K562 (cell line): ENCODE measurements at regions not wholly inside any gene's neighbourhood (a gene's known extent, or its start where the extent isn't known, plus 50 kb on each side); places are given as distances from the start of the nearest gene placed in this dataset.

Experiments used
- ATAC-seq: fragments of 200-7000 bp; cut with Tn5 transposase; 3 replicates; pipeline ENCODE4 v1.9.1; 2020; ENCODE audit warnings: moderate library complexity
- BruUV-seq: library from RNA; stranded (reverse); fragments of 400-500 nt; replicated peaks from 2 replicates; lab custom pipeline; 2021; lab: Mats Ljungman, UMichigan
- CTCF ChIA-PET: fragments of 300-600 bp; formaldehyde crosslinking; extraction: SDS; loops from one replicate; lab custom pipeline; 2021; ENCODE audit warnings: low intra/inter-chr PET ratio; lab: Yijun Ruan, JAX
- POLR2A ChIA-PET: fragments of 300-600, 350-650 bp; sonication (Branson Sonifier 250); formaldehyde crosslinking; extraction: SDS; loops from one replicate; lab custom pipeline; 2021; ENCODE audit warnings: antibody characterized with exemption, inconsistent platforms; lab: Yijun Ruan, JAX
- DNase-seq, 4 experiments: peaks; one replicate each; pipeline versions ENCODE4 v3.0.0 to v3.0.0-alpha.2; 2011 to 2018; ENCODE audit warnings: low spot score in 3 of 4, mixed read lengths in 3 of 4; ENCODE audit errors: extremely low read depth in 1 of 4
- FAIRE-seq: peaks from 2 replicates; lab custom pipeline; 2011; peaks lifted over from hg19 to GRCh38; lab: Jason Lieb, UNC
- H2AFZ ChIP-seq: 2 replicates; pipeline ENCODE4 v1.6.0; 2011; ENCODE audit warnings: low read depth, low read length, control low read depth, inconsistent platforms
- H3K27ac ChIP-seq: fragments of 200-600 bp; 3 replicates; pipeline ENCODE4 v1.8.0; 2011; ENCODE audit warnings: low read depth, mild to moderate bottlenecking, control low read depth, inconsistent platforms, low read length, moderate library complexity, mixed read lengths; ENCODE audit errors: extremely low read depth
- H3K27me3 ChIP-seq, 2 experiments: fragments of 300-600 bp in 1 of 2; 2 replicates in 1 of 2; 3 replicates in 1 of 2; pipeline versions ENCODE4 v1.6.0 to v1.8.0; 2011; ENCODE audit warnings: inconsistent platforms in 2 of 2, low read length in 2 of 2, mild to moderate bottlenecking in 1 of 2, mixed read lengths in 1 of 2, moderate library complexity in 1 of 2; ENCODE audit not compliant: control insufficient read depth in 2 of 2, insufficient read depth in 2 of 2
- H3K36me3 ChIP-seq: fragments of 300-600 bp; 3 replicates; pipeline ENCODE4 v1.8.0; 2011; ENCODE audit warnings: mild to moderate bottlenecking, low read length, inconsistent platforms; ENCODE audit not compliant: control insufficient read depth, insufficient read depth
- H3K4me1 ChIP-seq, 2 experiments: fragments of 200-600 bp in 1 of 2; replicated peaks in 1 of 2; 2 replicates in 1 of 2; 3 replicates in 1 of 2; pipeline versions ENCODE4 v1.5.1 to v1.8.0; 2011; ENCODE audit warnings: inconsistent platforms in 2 of 2, low read length in 2 of 2, mild to moderate bottlenecking in 1 of 2, mixed read lengths in 1 of 2, moderate library complexity in 1 of 2; ENCODE audit not compliant: control insufficient read depth in 2 of 2, insufficient read depth in 2 of 2
- H3K4me2 ChIP-seq: 2 replicates; pipeline ENCODE4 v1.6.1; 2011; ENCODE audit warnings: low read length, control low read depth, inconsistent platforms, mixed read lengths; ENCODE audit not compliant: insufficient read depth
- H3K4me3 ChIP-seq: fragments of 200-600 bp; sonication (generic), shearing (Covaris generic); 2 replicates; pipeline ENCODE4 v1.5.1; 2016; ENCODE audit warnings: control low read depth, inconsistent platforms
- H3K79me2 ChIP-seq: fragments of 200-600 bp; 3 replicates; pipeline ENCODE4 v1.8.0; 2011; ENCODE audit warnings: low read length, inconsistent platforms; ENCODE audit not compliant: control insufficient read depth, insufficient read depth
- H3K9ac ChIP-seq, 2 experiments: 2 replicates each; pipeline versions ENCODE4 v1.6.0 to v1.6.1; 2011; ENCODE audit warnings: low read depth in 2 of 2, low read length in 2 of 2, control low read depth in 1 of 2, inconsistent platforms in 1 of 2, mild to moderate bottlenecking in 1 of 2, mixed read lengths in 1 of 2; ENCODE audit not compliant: insufficient read depth in 1 of 2
- H3K9me1 ChIP-seq: one replicate; pipeline ENCODE4 v1.6.0; 2011; ENCODE audit warnings: inconsistent platforms, mild to moderate bottlenecking, low read length, moderate library complexity; ENCODE audit not compliant: control insufficient read depth, insufficient read depth
- H3K9me3 ChIP-seq: replicated peaks from 2 replicates; pipeline ENCODE4 v1.5.1; 2011; ENCODE audit warnings: low read depth, low read length, inconsistent platforms; ENCODE audit not compliant: control insufficient read depth, insufficient read depth
- H4K20me1 ChIP-seq: replicated peaks from 2 replicates; pipeline ENCODE4 v1.6.1; 2011; ENCODE audit warnings: low read length, inconsistent platforms, mixed read lengths; ENCODE audit not compliant: control insufficient read depth, insufficient read depth
- HMG20B ChIP-seq: fragments of 250-450 bp; sonication (Bioruptor Pico); IDR thresholded peaks from 2 replicates; pipeline ENCODE4 v1.5.0; 2021; ENCODE audit warnings: mild to moderate bottlenecking
- L3MBTL2 ChIP-seq: fragments of 450-650 bp; IDR thresholded peaks from 2 replicates; pipeline ENCODE4 v1.6.1; 2016; ENCODE audit warnings: mild to moderate bottlenecking, moderate library complexity
- MYBL2 ChIP-seq, 2 experiments: fragments of 450-650 bp in 1 of 2; sonication (generic) in 1 of 2; formaldehyde crosslinking in 1 of 2; IDR thresholded peaks; 2 replicates each; pipeline versions ENCODE4 v1.6.1 to v1.8.1; 2017 to 2022; ENCODE audit warnings: borderline replicate concordance in 1 of 2, inconsistent platforms in 1 of 2, low read depth in 1 of 2, mild to moderate bottlenecking in 1 of 2, missing genetic modification reagents in 1 of 2, moderate library complexity in 1 of 2
- RERE ChIP-seq: sonication (generic); formaldehyde crosslinking; IDR thresholded peaks from 2 replicates; pipeline ENCODE4 v1.8.0; 2023; ENCODE audit warnings: missing genetic modification reagents, mild to moderate bottlenecking, borderline replicate concordance
- ZNF561 ChIP-seq: fragments of 450-650 bp; formaldehyde crosslinking; conservative IDR thresholded peaks from 2 replicates; pipeline ENCODE4 v1.4.0; 2020; ENCODE audit warnings: mild to moderate bottlenecking, moderate library complexity
- ZNF586 ChIP-seq: fragments of 450-650 bp; formaldehyde crosslinking; conservative IDR thresholded peaks from 2 replicates; pipeline ENCODE4 v1.4.0; 2020; ENCODE audit warnings: mild to moderate bottlenecking, moderate library complexity
- in situ Hi-C: fragments of 300-500 bp; cut with MboI; formaldehyde crosslinking; loops from 4 replicates; pipeline ENCODE4 v1.15.0; 2018; ENCODE audit warnings: inconsistent platforms, mixed read lengths
- intact Hi-C: fragments of 100-400 bp; cut with micrococcal nuclease; formaldehyde crosslinking; loops from 2 replicates; pipeline ENCODE4 v1.14.2; 2022
- TF ChIP-seq, protein P1 (sequence below), 3 experiments: fragments of 200-800 bp in 1 of 3; fragments of 250-450 bp in 1 of 3; fragments of 450-650 bp in 1 of 3; sonication (Bioruptor Pico) in 1 of 3; sonication (Bioruptor generic) in 1 of 3; formaldehyde crosslinking in 1 of 3; IDR thresholded peaks; 2 replicates each; pipeline versions ENCODE4 v1.6.1 to v1.8.0; 2016 to 2022; ENCODE audit warnings: mild to moderate bottlenecking in 2 of 3, missing genetic modification characterization in 2 of 3, missing compliant biosample characterization in 1 of 3, moderate library complexity in 1 of 3
- TF ChIP-seq, protein P2 (sequence below): fragments of 450-650 bp; IDR thresholded peaks from 2 replicates; pipeline ENCODE4 v1.6.1; 2017; ENCODE audit warnings: mild to moderate bottlenecking, moderate library complexity

GRCh38 chr2:194077366-194077765 lies 1579.7 kb upstream of the SLC39A10 start:
- Histone ChIP-seq H3K27ac (no peak overlapping the region), H3K9me1 (no peaks in the 10 kb centered on the region), H3K36me3 (no peaks in the 10 kb centered on the region), H3K4me3 (no peak overlapping the region), H3K79me2 (no peaks in the 10 kb centered on the region), H4K20me1 (no peaks in the 10 kb centered on the region), H3K9me3 (no peaks in the 10 kb centered on the region), H3K27me3 (no peaks in the 10 kb centered on the region), H3K4me1 (no peaks in the 10 kb centered on the region), H3K9ac (no peak overlapping the region), H3K4me2 (no peak overlapping the region), H2AFZ (no peak overlapping the region)
- DNase-seq (no peak), FAIRE-seq (no peak), ATAC-seq (no peak)
- BruUV-seq: no TSS peak
- ChIA-PET POLR2A (no interaction called here), CTCF (no interaction called here)
- TF ChIP-seq MYBL2 (IDR thresholded peaks at IDR 0.05; ENCODE audit: low read depth) (no peak), MYBL2 (CRISPR knock-in tag; IDR thresholded peaks at IDR 0.05; ENCODE audit: borderline replicate concordance) (no peak), RERE (CRISPR knock-in tag) (no peak), ZNF561 (no peak), ZNF586 (CRISPR knock-in tag) (no peak), L3MBTL2 (no peak), HMG20B (no peak)
- TF ChIP-seq, protein P1, sequence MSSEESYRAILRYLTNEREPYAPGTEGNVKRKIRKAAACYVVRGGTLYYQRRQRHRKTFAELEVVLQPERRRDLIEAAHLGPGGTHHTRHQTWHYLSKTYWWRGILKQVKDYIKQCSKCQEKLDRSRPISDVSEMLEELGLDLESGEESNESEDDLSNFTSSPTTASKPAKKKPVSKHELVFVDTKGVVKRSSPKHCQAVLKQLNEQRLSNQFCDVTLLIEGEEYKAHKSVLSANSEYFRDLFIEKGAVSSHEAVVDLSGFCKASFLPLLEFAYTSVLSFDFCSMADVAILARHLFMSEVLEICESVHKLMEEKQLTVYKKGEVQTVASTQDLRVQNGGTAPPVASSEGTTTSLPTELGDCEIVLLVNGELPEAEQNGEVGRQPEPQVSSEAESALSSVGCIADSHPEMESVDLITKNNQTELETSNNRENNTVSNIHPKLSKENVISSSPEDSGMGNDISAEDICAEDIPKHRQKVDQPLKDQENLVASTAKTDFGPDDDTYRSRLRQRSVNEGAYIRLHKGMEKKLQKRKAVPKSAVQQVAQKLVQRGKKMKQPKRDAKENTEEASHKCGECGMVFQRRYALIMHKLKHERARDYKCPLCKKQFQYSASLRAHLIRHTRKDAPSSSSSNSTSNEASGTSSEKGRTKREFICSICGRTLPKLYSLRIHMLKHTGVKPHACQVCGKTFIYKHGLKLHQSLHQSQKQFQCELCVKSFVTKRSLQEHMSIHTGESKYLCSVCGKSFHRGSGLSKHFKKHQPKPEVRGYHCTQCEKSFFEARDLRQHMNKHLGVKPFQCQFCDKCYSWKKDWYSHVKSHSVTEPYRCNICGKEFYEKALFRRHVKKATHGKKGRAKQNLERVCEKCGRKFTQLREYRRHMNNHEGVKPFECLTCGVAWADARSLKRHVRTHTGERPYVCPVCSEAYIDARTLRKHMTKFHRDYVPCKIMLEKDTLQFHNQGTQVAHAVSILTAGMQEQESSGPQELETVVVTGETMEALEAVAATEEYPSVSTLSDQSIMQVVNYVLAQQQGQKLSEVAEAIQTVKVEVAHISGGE (CRISPR knock-in tag; IDR thresholded peaks at IDR 0.05): no peak
- TF ChIP-seq, protein P2, sequence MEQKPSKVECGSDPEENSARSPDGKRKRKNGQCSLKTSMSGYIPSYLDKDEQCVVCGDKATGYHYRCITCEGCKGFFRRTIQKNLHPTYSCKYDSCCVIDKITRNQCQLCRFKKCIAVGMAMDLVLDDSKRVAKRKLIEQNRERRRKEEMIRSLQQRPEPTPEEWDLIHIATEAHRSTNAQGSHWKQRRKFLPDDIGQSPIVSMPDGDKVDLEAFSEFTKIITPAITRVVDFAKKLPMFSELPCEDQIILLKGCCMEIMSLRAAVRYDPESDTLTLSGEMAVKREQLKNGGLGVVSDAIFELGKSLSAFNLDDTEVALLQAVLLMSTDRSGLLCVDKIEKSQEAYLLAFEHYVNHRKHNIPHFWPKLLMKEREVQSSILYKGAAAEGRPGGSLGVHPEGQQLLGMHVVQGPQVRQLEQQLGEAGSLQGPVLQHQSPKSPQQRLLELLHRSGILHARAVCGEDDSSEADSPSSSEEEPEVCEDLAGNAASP: no peak
- intact Hi-C loops: no loop called here
- in situ Hi-C loops: no loop called here
